ENCODE measurements at regions not wholly inside any gene's neighbourhood (a gene's known extent, or its start where the extent isn't known, plus 50 kb on each side); places are given as distances from the start of the nearest gene placed in this dataset.
"Not testable (repeated sequence)": the region's sequence is repeated elsewhere in the genome, so short reads cannot be mapped to it uniquely, and the experiment has no call there.

- ChIA-PET CTCF (no interaction called here), POLR2A (no interaction called here)
Observed at GRCh38 chr7:90022213-90022612, 132.1 kb upstream of the STEAP1 start.

DNA sequence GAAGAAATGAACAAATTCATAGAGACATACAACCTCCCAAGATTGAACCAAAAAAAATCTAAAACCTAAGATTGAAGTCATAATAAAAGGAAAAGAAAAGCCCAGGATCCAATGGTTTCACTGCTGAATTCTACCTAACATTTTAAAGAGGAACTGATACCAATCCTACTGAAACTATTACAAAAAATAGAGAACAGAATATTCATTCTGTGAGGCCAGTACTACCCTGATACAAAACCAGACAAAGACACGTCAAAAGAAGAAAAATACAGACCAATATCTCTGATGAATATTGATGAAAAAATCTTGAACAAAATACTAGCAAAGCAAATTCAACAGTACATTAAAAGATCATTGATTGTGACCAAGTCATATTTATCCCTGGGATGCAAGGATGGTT lies 128.5 kb upstream of the STEAP1 start:
- POLR2A ChIA-PET: no interaction called here
- CTCF ChIA-PET: no interaction called here

DNA sequence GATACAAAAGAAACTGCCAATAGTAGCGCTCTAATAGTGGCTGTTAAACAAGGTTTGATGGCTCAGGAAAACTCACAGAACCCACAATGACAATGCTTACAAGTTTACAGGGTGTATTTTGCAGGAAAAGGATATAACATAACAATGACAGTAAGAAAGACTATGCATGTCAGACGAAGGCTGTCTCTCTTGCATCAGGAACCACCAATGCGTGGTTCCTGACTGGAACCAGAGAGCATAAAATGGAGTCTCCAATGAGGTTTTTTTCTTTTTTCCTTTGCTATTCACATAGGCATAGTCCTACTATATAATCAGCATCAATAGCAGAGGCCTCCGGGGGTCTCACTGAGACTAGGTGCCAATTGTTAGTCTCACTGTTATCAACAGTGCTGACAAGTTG lies 120.4 kb upstream of the STEAP1 start:
- POLR2A ChIA-PET: no interaction called here
- CTCF ChIA-PET: no interaction called here

DNA sequence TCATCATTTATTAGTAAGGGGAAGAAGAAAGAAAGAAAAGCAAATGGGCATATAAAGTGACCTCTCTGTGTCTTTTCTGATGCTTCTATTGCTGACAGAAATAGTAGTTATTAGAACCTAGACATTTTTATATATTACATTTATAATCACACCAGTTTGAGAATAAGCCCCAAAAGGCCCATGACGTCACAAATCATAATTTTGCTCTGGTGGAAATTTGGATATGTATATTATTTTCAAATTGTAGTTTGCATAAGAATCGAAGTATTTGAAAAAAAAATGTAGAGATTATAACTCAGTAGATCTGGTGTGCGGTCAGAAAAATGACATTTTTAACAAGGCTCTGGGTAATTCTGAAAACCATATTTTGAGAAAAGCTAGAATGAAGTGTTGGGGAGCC lies 101.2 kb upstream of the STEAP1 start:
- ChIA-PET CTCF (no interaction called here), POLR2A (no interaction called here)

DNA sequence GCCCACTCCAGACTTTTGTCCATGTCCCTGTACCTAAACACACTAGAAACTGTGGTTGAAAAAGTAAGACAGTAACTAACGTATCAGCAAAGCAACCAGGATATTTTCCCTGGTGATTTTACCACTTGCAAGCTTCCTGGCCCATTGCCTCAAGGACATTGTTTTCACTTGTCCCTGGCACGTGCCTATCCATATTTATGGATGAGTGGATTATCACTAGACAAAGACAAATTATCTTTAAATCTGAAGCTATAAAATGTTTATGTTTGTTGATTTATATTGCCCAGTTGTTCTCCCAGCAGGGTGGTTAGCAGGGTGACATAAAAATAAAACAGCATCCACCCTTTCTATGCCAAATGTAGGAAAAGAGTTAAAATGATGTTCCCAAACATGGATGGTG lies 93.2 kb upstream of the STEAP1 start:
- POLR2A ChIA-PET: no interaction called here
- CTCF ChIA-PET: no interaction called here

DNA sequence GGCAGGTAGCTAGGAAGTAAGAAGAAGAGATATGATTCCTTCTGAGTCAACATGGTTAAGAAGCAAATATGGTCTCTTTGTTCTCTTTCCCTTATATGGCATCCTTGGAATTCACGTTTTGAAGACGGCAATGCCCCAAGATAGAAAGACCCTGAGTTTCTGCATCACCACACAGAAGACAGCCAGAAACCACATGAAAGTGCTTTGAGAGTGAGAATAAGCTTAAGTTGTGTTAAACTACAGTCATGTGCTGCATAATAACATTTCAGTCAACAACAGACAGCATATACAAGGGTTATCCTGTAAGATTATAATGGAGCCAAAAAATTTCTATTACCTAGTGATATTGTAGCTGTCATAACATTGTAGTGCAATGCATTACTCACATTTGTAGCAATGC lies 89.9 kb upstream of the STEAP1 start:
- CTCF ChIA-PET: no interaction called here

GRCh38 chr7:90067171-90067570 lies 87.1 kb upstream of the STEAP1 start:
- CTCF ChIA-PET: no interaction called here
- POLR2A ChIA-PET: no interaction called here

More for the DNA sequence above, 89.9 kb upstream of the STEAP1 start:
- POLR2A ChIA-PET: no interaction called here

DNA sequence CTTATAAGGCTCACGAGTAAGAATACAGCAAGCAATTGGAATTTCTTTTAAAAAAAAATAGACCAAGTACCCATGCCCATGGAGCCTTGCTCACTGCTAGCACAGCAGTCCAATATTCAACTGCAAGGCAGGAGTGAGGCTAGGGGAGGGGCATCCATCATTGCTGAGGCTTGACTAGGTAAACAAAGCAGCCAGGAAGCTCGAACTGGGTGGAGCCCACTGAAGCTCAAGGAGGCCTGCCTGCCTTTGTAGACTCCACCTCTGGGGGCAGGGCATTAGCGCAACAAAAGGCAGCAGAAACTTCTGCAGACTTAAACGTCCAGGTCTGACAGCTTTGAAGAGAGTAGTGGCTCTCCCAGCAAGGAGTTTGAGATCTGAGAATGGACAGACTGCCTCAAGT lies 84.0 kb upstream of the STEAP1 start:
- CTCF ChIA-PET, POLR2A ChIA-PET: not testable (repeated sequence)

DNA sequence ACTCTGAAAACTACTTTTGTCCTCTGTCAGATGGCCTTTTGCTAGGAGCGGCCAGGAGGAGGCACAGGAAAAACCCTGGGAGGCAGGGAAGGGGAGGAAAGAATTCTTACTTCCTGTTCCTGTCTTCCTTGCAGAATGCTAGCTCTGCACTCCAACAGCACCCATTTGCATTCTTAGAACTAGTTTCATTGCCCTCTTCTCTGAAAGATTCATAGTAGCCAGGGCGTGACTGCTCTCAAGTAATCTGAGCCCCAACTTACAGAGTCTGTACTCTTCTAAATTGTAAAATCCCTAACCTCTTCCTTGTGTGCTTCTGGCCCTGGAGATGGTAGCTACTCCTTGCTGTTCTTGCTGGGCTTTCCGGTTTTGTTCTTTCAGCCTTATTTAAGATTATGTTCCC lies 75.3 kb upstream of the STEAP1 start:
- ChIA-PET POLR2A (no interaction called here), CTCF (no interaction called here)

- POLR2A ChIA-PET: no interaction called here
- CTCF ChIA-PET: no interaction called here
Observed at GRCh38 chr7:90081621-90082020, 72.6 kb upstream of the STEAP1 start.

DNA sequence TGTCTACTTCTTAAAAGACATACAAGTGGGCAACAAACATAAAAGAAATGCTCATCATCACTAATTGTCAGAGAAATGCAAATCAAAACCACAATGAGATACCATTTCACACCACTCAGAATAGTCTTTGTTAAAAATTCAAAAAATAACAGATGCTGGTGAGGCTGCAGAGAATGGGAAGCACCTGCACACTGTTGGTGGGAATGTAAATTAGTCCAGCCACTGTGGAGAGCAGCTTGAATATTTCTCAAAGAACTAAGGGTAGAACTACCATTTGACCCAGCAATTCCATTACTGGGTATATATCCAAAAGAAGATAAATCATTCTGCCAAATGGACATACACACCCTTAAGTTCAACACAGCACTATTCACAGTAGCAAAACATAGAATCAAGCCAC lies 61.8 kb upstream of the STEAP1 start:
- ChIA-PET POLR2A (no interaction called here), CTCF (no interaction called here)

GRCh38 chr7:90094030-90094429 lies 60.2 kb upstream of the STEAP1 start:
- ChIA-PET POLR2A (no interaction called here), CTCF (no interaction called here)

Measured in activated CD8-positive, alpha-beta memory T cell treated with anti-CD3 and anti-CD28 coated beads for 36 hours (primary cell).